HUES64 (cell line): ENCODE measurements at regions not wholly inside any gene's neighbourhood (a gene's known extent, or its start where the extent isn't known, plus 50 kb on each side); places are given as distances from the start of the nearest gene placed in this dataset.

ENCODE experiments used
- H3K27ac ChIP-seq: 2 replicates; pipeline ENCODE4 v1.7.0; 2013; ENCODE audit warnings: low read depth, low read length, inconsistent platforms
- H3K27me3 ChIP-seq: 2 replicates; pipeline ENCODE4 v1.6.1; 2013; ENCODE audit warnings: mild to moderate bottlenecking, low read length; ENCODE audit not compliant: insufficient read depth
- H3K36me3 ChIP-seq: 2 replicates; pipeline ENCODE4 v1.6.1; 2013; ENCODE audit warnings: mild to moderate bottlenecking, low read length; ENCODE audit not compliant: insufficient read depth
- H3K4me1 ChIP-seq: 2 replicates; pipeline ENCODE4 v1.6.1; 2013; ENCODE audit warnings: mild to moderate bottlenecking, low read length, moderate library complexity; ENCODE audit not compliant: insufficient read depth
- H3K4me3 ChIP-seq: 2 replicates; pipeline ENCODE4 v1.5.1; 2013; ENCODE audit warnings: mild to moderate bottlenecking, low read length, moderate library complexity
- H3K9ac ChIP-seq: 2 replicates; pipeline ENCODE4 v1.6.1; 2013; ENCODE audit warnings: mild to moderate bottlenecking, low read depth, low read length
- H3K9me3 ChIP-seq: 2 replicates; pipeline ENCODE4 v1.6.1; 2013; ENCODE audit warnings: low read depth, low read length; ENCODE audit not compliant: insufficient read depth
- WGBS: fragments of 150-250, 120-280 bp; methylation state at CpG from one replicate; pipeline ENCODE4 v1.1.7; 2013; ENCODE audit warnings: missing lambda C conversion rate; 5-methylcytosine and 5-hydroxymethylcytosine counted together

DNA sequence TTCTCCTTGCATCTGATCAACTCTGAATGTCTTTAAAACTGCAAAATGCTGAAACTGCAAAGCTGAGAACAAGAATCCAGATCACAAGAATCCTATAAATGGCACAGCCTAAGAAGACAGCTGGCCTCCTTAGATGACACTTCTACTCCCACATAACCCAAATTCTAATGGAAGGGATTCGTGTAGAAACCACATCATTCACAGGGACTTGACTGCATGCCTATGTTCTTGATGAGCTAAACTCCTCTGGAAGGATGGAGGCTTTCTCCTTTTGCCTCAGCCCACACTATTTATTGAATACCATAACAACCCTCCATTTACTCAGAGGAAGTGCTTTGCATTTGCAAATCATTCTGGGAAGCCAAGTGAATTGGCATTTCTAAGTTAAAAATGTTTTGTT, 252.5 kb upstream of the VWC2 start:
- WGBS, result 57% methylated on average over 1 of the region's 1 CpG

DNA sequence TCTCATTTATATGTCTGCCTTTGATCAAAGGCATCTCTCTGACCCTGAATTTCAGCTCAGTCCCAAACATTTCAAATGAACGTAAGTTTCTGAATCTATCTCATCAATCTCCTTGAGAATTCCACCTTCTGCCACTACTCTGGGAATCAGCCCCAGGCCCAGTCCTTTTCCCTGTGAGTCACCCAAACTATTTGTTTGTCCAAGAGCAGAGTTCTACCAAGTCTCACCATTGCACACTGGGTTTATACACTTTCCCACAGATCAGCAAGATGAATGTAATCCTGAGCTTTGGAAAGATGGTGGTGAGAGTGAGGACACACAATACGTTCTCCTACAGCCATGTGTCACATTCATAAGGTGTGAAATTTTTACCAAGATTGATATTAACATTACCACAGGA, 251.3 kb upstream of the VWC2 start:
- no peak overlapping the region for H3K4me3 ChIP-seq
- H3K27me3 ChIP-seq, result no peaks in the 10 kb centered on the region
- H3K27ac ChIP-seq, result no peak overlapping the region
- no peaks in the 10 kb centered on the region for H3K36me3 ChIP-seq
- no peak overlapping the region for H3K9ac ChIP-seq
- no peaks in the 10 kb centered on the region for H3K9me3 ChIP-seq
- WGBS, result 97% methylated on average over 1 of the region's 2 CpGs
- peaks cover 11% of the 10 kb centered on the region; the same call in 1 of the 2 replicates for H3K4me1 ChIP-seq

More for the DNA sequence above, 252.5 kb upstream of the VWC2 start:
- peaks cover 11% of the 10 kb centered on the region; the same call in 1 of the 2 replicates for H3K4me1 ChIP-seq
- H3K27me3 ChIP-seq, result no peaks in the 10 kb centered on the region
- H3K4me3 ChIP-seq, result no peak overlapping the region
- no peak overlapping the region for H3K27ac ChIP-seq
- H3K36me3 ChIP-seq, result no peaks in the 10 kb centered on the region
- no peaks in the 10 kb centered on the region for H3K9me3 ChIP-seq
- no peak overlapping the region for H3K9ac ChIP-seq

DNA sequence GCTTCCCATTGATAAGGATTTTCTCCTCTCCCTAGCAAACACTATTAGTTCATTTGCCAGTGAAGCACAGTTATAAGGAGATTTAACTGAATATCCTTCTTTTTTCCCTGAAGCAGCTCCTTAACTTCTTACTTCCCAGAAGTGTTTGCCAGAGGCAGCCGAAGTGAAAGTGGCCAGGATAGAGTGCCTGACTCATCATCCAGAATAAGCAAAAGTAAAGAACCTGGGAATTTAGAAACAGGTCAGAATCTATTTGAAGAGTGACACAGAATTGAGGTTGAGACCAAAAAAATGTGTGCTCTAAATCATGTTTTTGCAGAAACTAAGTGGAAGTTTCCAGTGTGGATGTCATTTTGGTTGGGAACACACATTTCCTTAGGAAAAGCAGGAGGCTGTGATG, 249.6 kb upstream of the VWC2 start:
- no peaks in the 10 kb centered on the region for H3K27me3 ChIP-seq
- no peaks in the 10 kb centered on the region for H3K36me3 ChIP-seq
- no peaks in the 10 kb centered on the region for H3K9me3 ChIP-seq
- WGBS, result 88% methylated on average over 1 of the region's 1 CpG
- peaks cover 14% of the 10 kb centered on the region; the same call in 1 of the 2 replicates for H3K4me1 ChIP-seq
- no peak overlapping the region for H3K9ac ChIP-seq
- H3K4me3 ChIP-seq, result no peak overlapping the region
- no peak overlapping the region for H3K27ac ChIP-seq

DNA sequence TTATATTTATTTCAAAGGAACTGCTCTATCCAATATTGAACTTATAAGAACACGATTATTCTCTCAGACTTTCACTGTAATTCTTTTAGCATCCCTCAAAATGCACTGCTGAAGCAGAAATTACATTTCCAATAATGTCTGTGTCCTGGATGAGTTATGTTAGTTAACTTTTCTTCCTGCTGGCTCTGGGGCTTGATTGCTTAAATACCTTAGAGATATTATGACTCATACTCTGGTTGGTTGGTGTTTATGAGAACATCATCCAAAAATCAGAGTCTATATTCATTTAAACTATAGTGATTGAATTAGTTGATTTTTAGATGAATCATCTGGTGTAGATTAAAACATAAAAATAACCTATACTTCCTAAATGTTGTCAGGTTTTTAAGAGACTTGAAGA, 246.3 kb upstream of the VWC2 start:
- H3K4me3 ChIP-seq, result no peak overlapping the region
- H3K27ac ChIP-seq, result no peak overlapping the region
- no peaks in the 10 kb centered on the region for H3K36me3 ChIP-seq
- H3K9ac ChIP-seq, result no peak overlapping the region
- no peaks in the 10 kb centered on the region for H3K9me3 ChIP-seq
- H3K27me3 ChIP-seq, result no peaks in the 10 kb centered on the region
- H3K4me1 ChIP-seq, result 0 out of 2 replicates have a peak, but pooled peaks cover 3% of the 10 kb centered on the region
- 92% methylated on average over 1 of the region's 1 CpG for WGBS

DNA sequence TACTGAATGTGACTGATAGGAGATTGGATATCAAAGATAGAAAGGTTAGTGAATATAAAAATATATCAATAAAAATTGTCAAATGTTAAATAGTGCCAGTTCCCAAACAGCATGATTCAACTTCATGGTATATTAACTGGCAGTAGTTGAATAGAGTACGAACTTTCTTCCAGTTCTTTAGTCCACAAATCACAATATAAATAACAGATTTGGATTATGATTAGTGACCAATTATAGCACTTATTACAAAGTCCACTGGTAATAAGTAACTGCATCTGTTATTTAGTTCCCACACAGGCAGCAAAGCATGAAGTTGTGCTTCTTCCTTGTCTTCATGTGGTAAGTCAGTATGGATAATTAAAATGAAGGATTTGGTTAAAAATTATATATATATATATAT, 243.0 kb upstream of the VWC2 start:
- 0 out of 2 replicates have a peak, but pooled peaks cover 3% of the 10 kb centered on the region for H3K4me1 ChIP-seq
- H3K27me3 ChIP-seq, result no peaks in the 10 kb centered on the region
- no peak overlapping the region for H3K4me3 ChIP-seq
- H3K36me3 ChIP-seq, result no peaks in the 10 kb centered on the region
- no peak overlapping the region for H3K9ac ChIP-seq
- no CpG with 5 or more reads among the region's 1 CpG for WGBS
- H3K9me3 ChIP-seq, result no peaks in the 10 kb centered on the region
- H3K27ac ChIP-seq, result no peak overlapping the region

DNA sequence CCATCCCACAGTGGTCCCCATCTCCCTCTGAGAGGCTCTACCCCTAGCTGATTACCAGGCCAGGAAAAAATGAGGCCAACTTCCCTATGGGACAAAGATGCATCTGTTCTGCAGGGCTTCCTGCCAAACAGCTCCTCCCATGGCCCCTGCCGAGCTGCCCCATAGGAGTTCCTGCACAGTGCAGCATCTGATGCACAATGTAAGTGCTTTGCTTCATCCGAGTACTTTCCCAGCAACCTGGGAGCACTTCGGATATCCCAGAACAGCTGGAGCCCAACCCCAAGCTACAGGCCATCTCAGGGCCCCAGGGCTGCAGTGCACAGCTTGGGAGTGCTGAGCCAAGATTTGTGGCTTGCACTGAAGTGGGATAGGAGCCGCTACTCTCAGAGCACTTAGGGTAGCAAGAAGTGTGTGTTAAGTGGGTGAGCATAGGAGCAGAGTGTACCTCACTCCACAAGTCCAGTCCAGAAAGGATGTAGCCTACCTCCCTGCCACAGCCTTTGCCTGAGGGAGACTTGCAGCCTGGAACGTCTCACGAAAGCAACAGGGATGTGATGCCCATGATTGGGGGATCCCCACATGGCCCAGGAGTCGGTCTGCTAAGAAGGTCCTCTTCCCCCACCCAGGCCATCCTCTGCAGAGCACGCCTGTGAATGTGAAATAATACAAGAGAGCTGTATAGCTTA, 209.6 kb upstream of the VWC2 start:
- no peak overlapping the region for H3K27ac ChIP-seq
- WGBS, result 90% methylated on average over 7 of the region's 8 CpGs
- no peaks in the 10 kb centered on the region for H3K4me1 ChIP-seq
- H3K9me3 ChIP-seq, result 0 out of 2 replicates have a peak, but pooled peaks cover 4% of the 10 kb centered on the region
- H3K27me3 ChIP-seq, result no peaks in the 10 kb centered on the region
- no peak overlapping the region for H3K9ac ChIP-seq
- no peaks in the 10 kb centered on the region for H3K36me3 ChIP-seq
- H3K4me3 ChIP-seq, result no peak overlapping the region

DNA sequence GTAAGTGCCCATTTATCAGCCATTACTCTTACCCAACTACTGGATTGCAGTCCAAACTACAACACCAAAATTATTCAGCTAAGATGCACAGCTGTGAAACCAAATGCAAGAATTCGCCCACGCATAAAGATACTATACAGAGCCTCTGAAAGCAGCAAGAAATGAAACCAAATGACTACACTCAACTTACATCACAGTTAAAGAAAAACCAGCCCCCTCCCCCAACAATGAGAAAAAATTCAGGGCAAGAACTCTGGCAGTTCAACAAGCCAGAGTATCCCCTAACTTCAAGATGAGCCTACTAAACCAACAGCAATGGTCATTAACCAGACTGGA, 209.1 kb upstream of the VWC2 start:
- no peaks in the 10 kb centered on the region for H3K4me1 ChIP-seq
- H3K9me3 ChIP-seq, result 0 out of 2 replicates have a peak, but pooled peaks cover 4% of the 10 kb centered on the region
- no peak overlapping the region for H3K27ac ChIP-seq
- H3K9ac ChIP-seq, result no peak overlapping the region
- H3K36me3 ChIP-seq, result no peaks in the 10 kb centered on the region
- WGBS, result 98% methylated on average over 2 of the region's 2 CpGs
- H3K4me3 ChIP-seq, result no peak overlapping the region
- no peaks in the 10 kb centered on the region for H3K27me3 ChIP-seq

DNA sequence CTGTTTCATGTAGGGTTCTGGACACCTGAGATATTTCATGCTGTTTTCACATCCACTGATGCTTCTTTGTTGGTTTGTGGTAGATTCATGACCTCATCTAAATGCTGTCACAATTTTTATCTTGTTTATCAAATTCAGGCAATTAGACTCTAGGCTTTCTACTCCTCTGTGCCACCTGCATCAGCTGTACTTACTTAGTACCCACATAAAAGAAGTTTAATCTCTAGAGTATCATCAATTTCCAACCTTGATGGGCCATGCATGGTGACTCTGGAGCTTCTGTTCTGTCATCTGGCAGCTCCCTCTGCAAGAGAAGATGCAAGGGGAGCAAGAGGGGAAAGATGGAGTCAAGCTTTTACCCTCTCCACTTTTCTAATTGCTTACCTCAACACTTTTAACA, 195.9 kb upstream of the VWC2 start:
- H3K27me3 ChIP-seq, result no peaks in the 10 kb centered on the region
- H3K9ac ChIP-seq, result no peak overlapping the region
- H3K9me3 ChIP-seq, result no peaks in the 10 kb centered on the region
- H3K36me3 ChIP-seq, result no peaks in the 10 kb centered on the region
- no peak overlapping the region for H3K27ac ChIP-seq
- no peaks in the 10 kb centered on the region for H3K4me1 ChIP-seq
- H3K4me3 ChIP-seq, result no peak overlapping the region

DNA sequence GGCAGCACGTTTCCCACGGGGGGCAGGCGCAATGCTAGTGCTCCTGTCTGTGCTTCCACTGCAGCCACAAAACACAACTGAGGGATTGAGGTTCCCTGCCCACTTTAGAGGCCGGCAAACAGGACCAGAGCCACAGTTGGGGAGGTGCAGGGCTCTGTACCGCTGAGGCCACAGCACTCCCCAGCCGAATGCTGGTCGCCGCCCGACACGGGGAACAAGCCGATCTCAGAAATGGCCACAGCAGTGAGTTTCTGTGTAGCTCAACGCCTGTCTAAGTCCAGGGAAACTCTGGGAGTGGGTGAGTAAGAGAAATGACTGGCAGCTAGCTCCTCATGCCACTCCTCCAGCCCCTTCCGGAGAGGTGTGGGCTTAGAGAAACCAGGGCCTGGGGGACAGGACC, 194.0 kb upstream of the VWC2 start:
- H3K27me3 ChIP-seq, result no peaks in the 10 kb centered on the region
- no peak overlapping the region for H3K27ac ChIP-seq
- H3K9ac ChIP-seq, result no peak overlapping the region
- 94% methylated on average over 13 of the region's 13 CpGs for WGBS
- no peaks in the 10 kb centered on the region for H3K36me3 ChIP-seq
- H3K4me3 ChIP-seq, result no peak overlapping the region
- H3K4me1 ChIP-seq, result no peaks in the 10 kb centered on the region
- H3K9me3 ChIP-seq, result no peaks in the 10 kb centered on the region

DNA sequence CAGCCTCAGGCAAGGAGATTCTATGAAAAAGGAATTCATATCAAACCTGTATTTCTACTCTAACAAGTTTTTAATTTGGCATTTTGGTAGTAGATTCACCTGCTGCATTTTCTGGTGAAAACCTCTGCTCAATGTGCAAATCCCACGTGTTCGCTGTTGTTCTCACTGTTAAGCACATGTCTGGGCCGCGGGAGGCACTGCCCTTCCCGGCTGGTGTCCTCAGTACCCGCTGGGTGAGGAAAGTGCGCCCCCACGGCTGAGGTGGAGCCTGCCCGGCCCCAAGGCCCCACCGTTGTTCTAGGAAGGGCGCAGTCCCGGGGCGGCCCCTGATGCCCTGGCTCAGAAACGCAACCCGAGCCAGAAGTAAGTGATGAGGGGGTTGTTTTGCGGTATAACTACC, 193.4 kb upstream of the VWC2 start:
- H3K27ac ChIP-seq, result no peak overlapping the region
- no peak overlapping the region for H3K9ac ChIP-seq
- WGBS, result 94% methylated on average over 16 of the region's 16 CpGs
- no peaks in the 10 kb centered on the region for H3K27me3 ChIP-seq
- H3K9me3 ChIP-seq, result no peaks in the 10 kb centered on the region
- H3K4me1 ChIP-seq, result no peaks in the 10 kb centered on the region
- H3K4me3 ChIP-seq, result no peak overlapping the region
- H3K36me3 ChIP-seq, result no peaks in the 10 kb centered on the region

DNA sequence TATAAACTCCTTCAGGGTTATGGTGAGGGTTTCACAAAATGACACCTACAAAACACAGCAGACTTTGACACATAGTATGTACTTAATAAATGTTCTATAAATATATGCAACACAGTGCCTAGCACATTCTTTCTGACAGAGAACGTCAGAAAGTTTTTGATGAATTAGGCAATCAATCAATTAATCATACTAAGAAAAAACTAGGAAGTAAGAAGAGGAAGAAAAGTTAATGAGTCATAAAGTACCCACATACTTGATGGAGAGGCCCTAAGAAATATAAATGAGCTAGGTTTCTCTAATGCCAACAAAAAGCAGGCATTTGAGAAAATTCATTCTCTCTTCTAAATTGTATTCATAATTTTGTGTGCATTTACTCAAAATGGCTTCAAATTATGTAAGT, 192.7 kb upstream of the VWC2 start:
- H3K36me3 ChIP-seq, result no peaks in the 10 kb centered on the region
- no CpG with 5 or more reads among the region's 1 CpG for WGBS

DNA sequence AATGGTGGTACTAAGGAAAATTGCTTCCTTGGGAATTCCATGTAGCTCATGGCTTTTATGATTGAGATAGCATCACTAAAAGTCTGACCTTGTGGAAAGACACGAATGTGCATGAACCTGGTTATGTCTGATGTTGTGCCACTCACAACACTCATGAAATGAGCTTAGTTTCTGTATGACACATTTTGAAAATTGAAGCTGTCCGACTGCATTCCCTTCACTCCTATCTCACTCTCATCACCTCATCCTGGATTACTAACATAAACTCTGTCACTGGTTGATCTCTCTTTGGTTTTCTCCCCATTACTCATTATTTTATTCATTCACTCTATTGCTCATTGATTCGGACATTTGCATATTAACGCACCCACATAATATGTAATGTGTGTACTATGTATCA, 190.0 kb upstream of the VWC2 start:
- WGBS, result 96% methylated on average over 2 of the region's 4 CpGs
- H3K27me3 ChIP-seq, result no peaks in the 10 kb centered on the region
- no peaks in the 10 kb centered on the region for H3K4me1 ChIP-seq
- no peak overlapping the region for H3K4me3 ChIP-seq
- no peaks in the 10 kb centered on the region for H3K9me3 ChIP-seq
- H3K36me3 ChIP-seq, result no peaks in the 10 kb centered on the region
- no peak overlapping the region for H3K27ac ChIP-seq
- no peak overlapping the region for H3K9ac ChIP-seq

More for the DNA sequence above, 192.7 kb upstream of the VWC2 start:
- no peaks in the 10 kb centered on the region for H3K9me3 ChIP-seq
- H3K27ac ChIP-seq, result no peak overlapping the region
- H3K9ac ChIP-seq, result no peak overlapping the region
- no peaks in the 10 kb centered on the region for H3K4me1 ChIP-seq
- no peaks in the 10 kb centered on the region for H3K27me3 ChIP-seq
- no peak overlapping the region for H3K4me3 ChIP-seq
